K562 (cell line): ENCODE measurements at regions not wholly inside any gene's neighbourhood (a gene's known extent, or its start where the extent isn't known, plus 50 kb on each side); places are given as distances from the start of the nearest gene placed in this dataset.
A peak's percentile ranks its signal among the peaks of the same experiment; 100 is the strongest.

ENCODE experiments used
- CBX3 ChIP-seq, 2 experiments: IDR thresholded peaks; 1 replicate in 1 of 2; 2 replicates in 1 of 2; pipeline ENCODE4 v1.6.1; 2012; ENCODE audit warnings: inconsistent platforms in 2 of 2, low read length in 2 of 2, borderline replicate concordance in 1 of 2, control low read depth in 1 of 2
- CXXC5 ChIP-seq: fragments of 250-450 bp; sonication (Bioruptor Pico); IDR thresholded peaks from 2 replicates; pipeline ENCODE4 v1.8.0; 2022; ENCODE audit warnings: inconsistent platforms, mild to moderate bottlenecking, moderate library complexity
- E4F1 ChIP-seq: fragments of 250-450 bp; sonication (Bioruptor Pico); IDR thresholded peaks from 2 replicates; pipeline ENCODE4 v1.5.0; 2021; ENCODE audit warnings: mild to moderate bottlenecking, borderline replicate concordance
- IRF2 ChIP-seq: sonication (generic); formaldehyde crosslinking; IDR thresholded peaks from 2 replicates; pipeline ENCODE4 v1.8.1; 2022; ENCODE audit warnings: mild to moderate bottlenecking, missing genetic modification reagents
- MAZ ChIP-seq, 2 experiments: fragments of 450-650 bp in 1 of 2; sonication (generic) in 1 of 2; formaldehyde crosslinking; IDR thresholded peaks in 1 of 2; conservative IDR thresholded peaks in 1 of 2; 2 replicates each; pipeline versions ENCODE4 v1.4.0 to v1.5.0; 2020; ENCODE audit warnings: mild to moderate bottlenecking in 1 of 2, missing genetic modification reagents in 1 of 2
- MIER1 ChIP-seq: fragments of 450-650 bp; IDR thresholded peaks from 2 replicates; pipeline ENCODE4 v1.6.1; 2016; ENCODE audit warnings: antibody characterized with exemption, mild to moderate bottlenecking, low read depth
- MYBL2 ChIP-seq, 2 experiments: fragments of 450-650 bp in 1 of 2; sonication (generic) in 1 of 2; formaldehyde crosslinking in 1 of 2; IDR thresholded peaks; 2 replicates each; pipeline versions ENCODE4 v1.6.1 to v1.8.1; 2017 to 2022; ENCODE audit warnings: borderline replicate concordance in 1 of 2, inconsistent platforms in 1 of 2, low read depth in 1 of 2, mild to moderate bottlenecking in 1 of 2, missing genetic modification reagents in 1 of 2, moderate library complexity in 1 of 2
- NFYB ChIP-seq: IDR thresholded peaks from 2 replicates; pipeline ENCODE4 v1.6.1; 2011; ENCODE audit warnings: mild to moderate bottlenecking, moderate library complexity; ENCODE audit not compliant: insufficient read length; ENCODE audit errors: extremely low read depth
- POLR2A ChIP-seq: fragments of 450-650 bp; conservative IDR thresholded peaks from 2 replicates; pipeline ENCODE4 v1.6.1; 2016
- RB1 ChIP-seq: fragments of 450-650 bp; IDR thresholded peaks from 2 replicates; pipeline ENCODE4 v1.6.1; 2017; ENCODE audit warnings: low read depth, mild to moderate bottlenecking
- RNF2 ChIP-seq: sonication (generic); IDR thresholded peaks from 2 replicates; pipeline ENCODE4 v1.6.1; 2016
- SETDB1 ChIP-seq: IDR thresholded peaks from one replicate; pipeline ENCODE4 v1.6.1; 2012; ENCODE audit warnings: low read length, control low read depth, inconsistent platforms
- TRIM24 ChIP-seq, 2 experiments: fragments of 450-650 bp; IDR thresholded peaks; 2 replicates each; pipeline ENCODE4 v1.6.1; 2016
- ZNF263 ChIP-seq: sonication (generic); formaldehyde crosslinking; IDR thresholded peaks from 2 replicates; pipeline ENCODE4 v1.8.0; 2022; ENCODE audit warnings: mild to moderate bottlenecking, missing genetic modification reagents, borderline replicate concordance
- ZNF274 ChIP-seq: IDR thresholded peaks from 2 replicates; pipeline ENCODE4 v1.6.1; 2011; ENCODE audit warnings: low read depth, mild to moderate bottlenecking, low read length, moderate library complexity, borderline replicate concordance
- ZNF644 ChIP-seq: fragments of 200-800 bp; sonication (Bioruptor generic); IDR thresholded peaks from 2 replicates; pipeline ENCODE4 v1.6.1; 2016; ENCODE audit warnings: low read depth, missing genetic modification characterization, missing compliant biosample characterization
- ZNF785 ChIP-seq: fragments of 250-450 bp; sonication (Bioruptor Pico); IDR thresholded peaks from 2 replicates; pipeline ENCODE4 v1.4.0; 2020; ENCODE audit warnings: mild to moderate bottlenecking
- ZSCAN29 ChIP-seq: fragments of 450-650 bp; IDR thresholded peaks from 2 replicates; pipeline ENCODE4 v1.6.1; 2017
- TF ChIP-seq, protein P1 (sequence below): sonication (generic); formaldehyde crosslinking; IDR thresholded peaks from 2 replicates; pipeline ENCODE4 v1.8.1; 2023; ENCODE audit warnings: mild to moderate bottlenecking, missing genetic modification reagents
- TF ChIP-seq, protein P2 (sequence below): fragments of 200-800 bp; sonication (Bioruptor generic); IDR thresholded peaks from 2 replicates; pipeline ENCODE4 v1.6.1; 2017; ENCODE audit warnings: missing genetic modification characterization, missing compliant biosample characterization
- TF ChIP-seq, protein P3 (sequence below): fragments of 450-650 bp; IDR thresholded peaks from 2 replicates; pipeline ENCODE4 v1.6.1; 2014; ENCODE audit warnings: low read depth, mild to moderate bottlenecking, moderate library complexity, borderline replicate concordance

DNA sequence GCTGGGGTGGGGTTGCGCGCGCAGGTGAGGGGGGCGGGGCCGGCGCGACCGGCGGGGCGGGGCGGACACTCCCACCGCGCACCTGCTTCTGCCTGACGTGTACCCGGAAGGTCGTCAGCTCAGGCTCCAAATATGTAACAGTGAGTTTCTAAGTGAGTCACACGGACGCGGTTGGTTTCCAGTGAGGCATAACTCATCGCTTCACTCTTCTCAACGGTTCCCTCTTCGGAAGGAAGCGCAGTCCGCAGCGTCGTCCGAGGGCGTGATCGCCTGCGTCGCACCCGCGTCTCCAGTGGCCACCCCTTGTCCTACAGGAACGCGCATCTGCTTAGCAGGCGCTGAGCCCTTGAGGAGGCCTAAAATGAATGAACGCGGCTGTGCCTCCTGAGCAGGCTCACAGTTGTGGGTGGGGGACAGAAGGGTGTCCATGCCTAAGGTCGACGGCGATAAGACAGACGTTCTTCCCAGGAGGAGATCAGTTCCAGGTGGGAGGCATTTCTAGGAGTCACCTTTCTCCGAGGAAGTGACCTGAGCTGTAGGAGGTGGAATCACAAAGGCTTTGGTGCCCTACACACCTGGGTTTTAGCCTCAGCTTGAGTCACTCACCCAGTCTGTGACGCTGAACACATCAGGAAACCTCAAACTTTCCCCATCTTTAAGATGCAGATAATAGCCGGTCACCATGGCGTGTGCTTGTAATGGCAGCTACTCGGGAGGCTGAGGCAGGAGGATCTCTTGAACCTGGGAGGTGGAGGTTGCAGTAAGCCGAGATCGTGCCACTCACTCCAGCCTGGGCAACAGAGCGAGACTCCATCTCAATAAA lies 50.9 kb upstream of the EZR start (continued):
- TF ChIP-seq TRIM24 (IDR thresholded peaks at IDR 0.05) (peak in 1 of 2 experiments; percentile 65; a peak in 2 of 4 replicates), MIER1 (peak; percentile 71; the same call in 1 of the 2 replicates), NFYB (no peak), POLR2A (peak; percentile 88), ZNF785 (CRISPR knock-in tag) (no peak), RNF2 (peak; percentile 92), RB1 (peak; percentile 12), ZNF263 (CRISPR knock-in tag) (no peak; the same call in 1 of the 2 replicates), ZNF644 (tag) (no peak), ZSCAN29 (0 out of 2 replicates have a peak, but pooled peaks have one; percentile 20), MYBL2 (IDR thresholded peaks at IDR 0.05; ENCODE audit: low read depth) (peak; percentile 76), MYBL2 (CRISPR knock-in tag; IDR thresholded peaks at IDR 0.05; ENCODE audit: borderline replicate concordance) (no peak), E4F1 (CRISPR knock-in tag) (no peak), SETDB1 (peak; percentile 24), IRF2 (CRISPR knock-in tag) (no peak), CBX3 (IDR thresholded peaks at IDR 0.05; ENCODE audit: borderline replicate concordance in 1 of 2, low read length in 2 of 2) (peak in 1 of 2 experiments; percentile 95; a peak in 2 of 3 replicates), ZNF274 (no peak), CXXC5 (CRISPR knock-in tag) (peak; percentile 93), MAZ (CRISPR knock-in tag; conservative IDR thresholded peaks at IDR 0.05 in 1 of 2, IDR thresholded peaks at IDR 0.05 in 1 of 2) (peak in 1 of 2 experiments; percentile 6; a peak in 2 of 4 replicates)
- TF ChIP-seq, protein P1, sequence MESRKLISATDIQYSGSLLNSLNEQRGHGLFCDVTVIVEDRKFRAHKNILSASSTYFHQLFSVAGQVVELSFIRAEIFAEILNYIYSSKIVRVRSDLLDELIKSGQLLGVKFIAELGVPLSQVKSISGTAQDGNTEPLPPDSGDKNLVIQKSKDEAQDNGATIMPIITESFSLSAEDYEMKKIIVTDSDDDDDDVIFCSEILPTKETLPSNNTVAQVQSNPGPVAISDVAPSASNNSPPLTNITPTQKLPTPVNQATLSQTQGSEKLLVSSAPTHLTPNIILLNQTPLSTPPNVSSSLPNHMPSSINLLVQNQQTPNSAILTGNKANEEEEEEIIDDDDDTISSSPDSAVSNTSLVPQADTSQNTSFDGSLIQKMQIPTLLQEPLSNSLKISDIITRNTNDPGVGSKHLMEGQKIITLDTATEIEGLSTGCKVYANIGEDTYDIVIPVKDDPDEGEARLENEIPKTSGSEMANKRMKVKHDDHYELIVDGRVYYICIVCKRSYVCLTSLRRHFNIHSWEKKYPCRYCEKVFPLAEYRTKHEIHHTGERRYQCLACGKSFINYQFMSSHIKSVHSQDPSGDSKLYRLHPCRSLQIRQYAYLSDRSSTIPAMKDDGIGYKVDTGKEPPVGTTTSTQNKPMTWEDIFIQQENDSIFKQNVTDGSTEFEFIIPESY (CRISPR knock-in tag): peak; percentile 90
- TF ChIP-seq, protein P2, sequence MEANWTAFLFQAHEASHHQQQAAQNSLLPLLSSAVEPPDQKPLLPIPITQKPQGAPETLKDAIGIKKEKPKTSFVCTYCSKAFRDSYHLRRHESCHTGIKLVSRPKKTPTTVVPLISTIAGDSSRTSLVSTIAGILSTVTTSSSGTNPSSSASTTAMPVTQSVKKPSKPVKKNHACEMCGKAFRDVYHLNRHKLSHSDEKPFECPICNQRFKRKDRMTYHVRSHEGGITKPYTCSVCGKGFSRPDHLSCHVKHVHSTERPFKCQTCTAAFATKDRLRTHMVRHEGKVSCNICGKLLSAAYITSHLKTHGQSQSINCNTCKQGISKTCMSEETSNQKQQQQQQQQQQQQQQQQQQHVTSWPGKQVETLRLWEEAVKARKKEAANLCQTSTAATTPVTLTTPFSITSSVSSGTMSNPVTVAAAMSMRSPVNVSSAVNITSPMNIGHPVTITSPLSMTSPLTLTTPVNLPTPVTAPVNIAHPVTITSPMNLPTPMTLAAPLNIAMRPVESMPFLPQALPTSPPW (CRISPR knock-in tag): peak; percentile 75
- TF ChIP-seq, protein P3, sequence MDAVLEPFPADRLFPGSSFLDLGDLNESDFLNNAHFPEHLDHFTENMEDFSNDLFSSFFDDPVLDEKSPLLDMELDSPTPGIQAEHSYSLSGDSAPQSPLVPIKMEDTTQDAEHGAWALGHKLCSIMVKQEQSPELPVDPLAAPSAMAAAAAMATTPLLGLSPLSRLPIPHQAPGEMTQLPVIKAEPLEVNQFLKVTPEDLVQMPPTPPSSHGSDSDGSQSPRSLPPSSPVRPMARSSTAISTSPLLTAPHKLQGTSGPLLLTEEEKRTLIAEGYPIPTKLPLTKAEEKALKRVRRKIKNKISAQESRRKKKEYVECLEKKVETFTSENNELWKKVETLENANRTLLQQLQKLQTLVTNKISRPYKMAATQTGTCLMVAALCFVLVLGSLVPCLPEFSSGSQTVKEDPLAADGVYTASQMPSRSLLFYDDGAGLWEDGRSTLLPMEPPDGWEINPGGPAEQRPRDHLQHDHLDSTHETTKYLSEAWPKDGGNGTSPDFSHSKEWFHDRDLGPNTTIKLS: peak; percentile 87
